SK-N-SH (cell line): ENCODE measurements at regions not wholly inside any gene's neighbourhood (a gene's known extent, or its start where the extent isn't known, plus 50 kb on each side); places are given as distances from the start of the nearest gene placed in this dataset.

Experiments
- CTCF ChIA-PET: fragments of 300-600, 350-600 bp; formaldehyde crosslinking; extraction: SDS; loops from one replicate; lab custom pipeline; 2021; lab: Yijun Ruan, JAX
- POLR2A ChIA-PET: fragments of 350-600 bp; sonication (Branson Sonifier 250); formaldehyde crosslinking; extraction: SDS; loops from one replicate; lab custom pipeline; 2020; ENCODE audit warnings: antibody characterized with exemption, inconsistent platforms; lab: Yijun Ruan, JAX
- DNase-seq: peaks from one replicate; pipeline ENCODE4 v3.0.0; 2012
- H2AFZ ChIP-seq: fragments of 200-600 bp; sonication (generic); 2 replicates; pipeline ENCODE4 v1.8.1; 2016; ENCODE audit warnings: antibody characterized with exemption, mild to moderate bottlenecking, low read depth
- H3F3A ChIP-seq: fragments of 200-600 bp; sonication (generic); replicated peaks from 2 replicates; pipeline ENCODE3; 2016; ENCODE audit warnings: antibody characterized with exemption, mild to moderate bottlenecking; ENCODE audit not compliant: insufficient read depth
- H3K27ac ChIP-seq, 2 experiments: fragments of 200-500 bp in 1 of 2; fragments of 200-600 bp in 1 of 2; sonication (Bioruptor generic) in 1 of 2; sonication (generic), shearing (Covaris generic) in 1 of 2; 2 replicates each; pipeline versions ENCODE4 v1.5.1 to v1.6.1; 2014 to 2016; ENCODE audit warnings: low read depth in 2 of 2, inconsistent platforms in 1 of 2, low read length in 1 of 2, mild to moderate bottlenecking in 1 of 2, mixed read lengths in 1 of 2
- H3K27me3 ChIP-seq: fragments of 200-600 bp; sonication (generic), shearing (Covaris generic); 2 replicates; pipeline ENCODE4 v1.6.1; 2016; ENCODE audit warnings: mixed run types; ENCODE audit not compliant: insufficient read depth
- H3K36me3 ChIP-seq, 2 experiments: fragments of 200-500 bp in 1 of 2; fragments of 200-600 bp in 1 of 2; sonication (Bioruptor generic) in 1 of 2; sonication (generic) in 1 of 2; replicated peaks in 1 of 2; 2 replicates each; pipeline versions ENCODE3 to v1.5.1; 2014 to 2016; ENCODE audit warnings: low read length in 1 of 2, mild to moderate bottlenecking in 1 of 2; ENCODE audit not compliant: insufficient read depth in 2 of 2, control insufficient read depth in 1 of 2
- H3K4me1 ChIP-seq, 2 experiments: fragments of 200-500 bp in 1 of 2; fragments of 200-600 bp in 1 of 2; sonication (Bioruptor generic) in 1 of 2; sonication (generic), shearing (Covaris generic) in 1 of 2; 2 replicates each; pipeline versions ENCODE4 v1.5.1 to v1.6.1; 2014 to 2016; ENCODE audit warnings: low read depth in 1 of 2, low read length in 1 of 2, mixed run types in 1 of 2; ENCODE audit not compliant: insufficient read depth in 2 of 2, control insufficient read depth in 1 of 2
- H3K4me2 ChIP-seq: fragments of 200-600 bp; sonication (generic), shearing (Covaris generic); 2 replicates; pipeline ENCODE4 v1.6.1; 2017; ENCODE audit warnings: mixed run types
- H3K4me3 ChIP-seq, 2 experiments: fragments of 200-500 bp in 1 of 2; fragments of 200-600 bp in 1 of 2; sonication (Bioruptor generic) in 1 of 2; sonication (generic), shearing (Covaris generic) in 1 of 2; 2 replicates each; pipeline versions ENCODE4 v1.5.1 to v1.8.1; 2014 to 2016; ENCODE audit warnings: low read depth in 2 of 2, inconsistent platforms in 1 of 2, low read length in 1 of 2, mild to moderate bottlenecking in 1 of 2, mixed read lengths in 1 of 2, moderate library complexity in 1 of 2
- H3K79me2 ChIP-seq: fragments of 200-600 bp; sonication (generic); 2 replicates; pipeline ENCODE4 v1.8.1; 2017; ENCODE audit warnings: mild to moderate bottlenecking; ENCODE audit not compliant: insufficient read depth
- H3K9ac ChIP-seq: fragments of 200-600 bp; sonication (generic); 2 replicates; pipeline ENCODE4 v1.6.1; 2017; ENCODE audit warnings: mixed run types
- H3K9me2 ChIP-seq: fragments of 200-600 bp; sonication (generic); 2 replicates; pipeline ENCODE4 v1.6.1; 2017; ENCODE audit warnings: mixed run types
- H3K9me3 ChIP-seq: fragments of 200-600 bp; sonication (generic); 2 replicates; pipeline ENCODE4 v1.6.1; 2017; ENCODE audit warnings: mixed run types, mild to moderate bottlenecking, moderate library complexity
- H4K20me1 ChIP-seq: fragments of 200-600 bp; sonication (generic); 2 replicates; pipeline ENCODE4 v1.6.1; 2017; ENCODE audit warnings: mild to moderate bottlenecking, mixed run types; ENCODE audit not compliant: insufficient read depth
- CTCF ChIP-seq: fragments of 200-600 bp; sonication (generic); IDR thresholded peaks from 2 replicates; pipeline ENCODE4 v1.6.1; 2017; ENCODE audit warnings: antibody characterized with exemption, mild to moderate bottlenecking, moderate library complexity
- ELF1 ChIP-seq: IDR thresholded peaks from 2 replicates; pipeline ENCODE4 v1.4.0; 2012
- EP300 ChIP-seq, 2 experiments: IDR thresholded peaks; 2 replicates each; pipeline versions ENCODE4 v1.4.0 to v1.6.1; 2012; ENCODE audit warnings: borderline replicate concordance in 1 of 2, low read depth in 1 of 2, low read length in 1 of 2
- FOSL2 ChIP-seq: IDR thresholded peaks from 2 replicates; pipeline ENCODE4 v1.4.0; 2012; ENCODE audit warnings: low read depth, mild to moderate bottlenecking, moderate library complexity, borderline replicate concordance
- FOXJ3 ChIP-seq: sonication (generic); formaldehyde crosslinking; IDR thresholded peaks from 2 replicates; pipeline ENCODE4 v1.5.1; 2020; ENCODE audit warnings: mild to moderate bottlenecking, missing genetic modification reagents
- FOXM1 ChIP-seq: IDR thresholded peaks from 2 replicates; pipeline ENCODE4 v1.4.0; 2012; ENCODE audit warnings: low read depth, mild to moderate bottlenecking
- GABPA ChIP-seq: IDR thresholded peaks from 2 replicates; pipeline ENCODE4 v1.4.0; 2012; ENCODE audit warnings: low read depth, mild to moderate bottlenecking
- GATA2 ChIP-seq: sonication (generic); formaldehyde crosslinking; IDR thresholded peaks from 2 replicates; pipeline ENCODE4 v1.5.0; 2020; ENCODE audit warnings: mild to moderate bottlenecking, missing genetic modification reagents
- IRF3 ChIP-seq: fragments of 150-350 bp; IDR thresholded peaks from 2 replicates; pipeline ENCODE4 v1.6.1; 2016; ENCODE audit warnings: mild to moderate bottlenecking, low read depth, low read length
- MAX ChIP-seq: IDR thresholded peaks from 2 replicates; pipeline ENCODE4 v1.4.0; 2012; ENCODE audit warnings: low read depth
- MEF2A ChIP-seq: IDR thresholded peaks from 2 replicates; pipeline ENCODE4 v1.4.0; 2012; ENCODE audit warnings: low read depth, borderline replicate concordance
- MXI1 ChIP-seq: IDR thresholded peaks from 2 replicates; pipeline ENCODE4 v1.6.1; 2012; ENCODE audit warnings: mild to moderate bottlenecking, low read depth, low read length, improper control_type of control experiment
- NFIC ChIP-seq: IDR thresholded peaks from 2 replicates; pipeline ENCODE4 v1.4.0; 2012; ENCODE audit warnings: borderline replicate concordance
- PBX3 ChIP-seq: IDR thresholded peaks from 2 replicates; pipeline ENCODE4; 2012
- RFX5 ChIP-seq: IDR thresholded peaks from 2 replicates; pipeline ENCODE4 v1.6.1; 2012; ENCODE audit warnings: mild to moderate bottlenecking, improper control_type of control experiment, low read length
- RXRA ChIP-seq: IDR thresholded peaks from 2 replicates; pipeline ENCODE4 v1.4.0; 2012; ENCODE audit warnings: low read depth, mild to moderate bottlenecking, borderline replicate concordance
- SIN3A ChIP-seq: IDR thresholded peaks from 2 replicates; pipeline ENCODE4 v1.6.1; 2012; ENCODE audit warnings: low read depth, mild to moderate bottlenecking, low read length, moderate library complexity, borderline replicate concordance
- SMC3 ChIP-seq: IDR thresholded peaks from 2 replicates; pipeline ENCODE4 v1.6.1; 2012; ENCODE audit warnings: low read depth, low read length, improper control_type of control experiment
- TAF1 ChIP-seq: IDR thresholded peaks from 2 replicates; pipeline ENCODE4 v1.6.1; 2012; ENCODE audit warnings: low read depth, mild to moderate bottlenecking, low read length, moderate library complexity, borderline replicate concordance
- TEAD4 ChIP-seq: IDR thresholded peaks from 2 replicates; pipeline ENCODE4 v1.4.0; 2012; ENCODE audit warnings: mild to moderate bottlenecking, borderline replicate concordance; ENCODE audit not compliant: insufficient read depth
- USF1 ChIP-seq: IDR thresholded peaks from 2 replicates; pipeline ENCODE4 v1.4.0; 2012; ENCODE audit warnings: low read depth, borderline replicate concordance
- WGBS: methylation state at CpG from one replicate; pipeline ENCODE4 v1.1.6; 2017; ENCODE audit warnings: low lambda C conversion rate; 5-methylcytosine and 5-hydroxymethylcytosine counted together

GRCh38 chr13:104993708-104994107, 1541.8 kb downstream of the EFNB2 start (continued):
- no peak for TF ChIP-seq CTCF
- TF ChIP-seq EP300 (IDR thresholded peaks at IDR 0.05; ENCODE audit: borderline replicate concordance in 1 of 2, low read depth in 1 of 2, low read length in 1 of 2) = no peak
- TF ChIP-seq GATA2 (CRISPR knock-in tag) = no peak

- Histone ChIP-seq H4K20me1 (no peaks in the 10 kb centered on the region), H3K4me3 (no peak overlapping the region), H3K79me2 (no peaks in the 10 kb centered on the region), H3K9me2 (no peaks in the 10 kb centered on the region), H3F3A (no peaks in the 10 kb centered on the region), H3K27ac (no peak overlapping the region), H3K4me1 (peaks cover 0 to 2% of the 10 kb centered on the region in 2 experiments; a peak in 2 of 4 replicates), H3K9ac (no peak overlapping the region), H3K9me3 (no peaks in the 10 kb centered on the region), H3K4me2 (no peak overlapping the region), H3K36me3 (no peaks in the 10 kb centered on the region), H3K27me3 (no peaks in the 10 kb centered on the region)
- WGBS = 64% methylated on average over 5 of the region's 5 CpGs
- ChIA-PET POLR2A (no interaction called here), CTCF (interaction anchor here (0.6 kb wide), 1 partner anchor 95 kb away, joined by 3 read pairs; no protein-coding TSS in a partner anchor)
- no peak for DNase-seq
- TF ChIP-seq GATA2 (CRISPR knock-in tag) (no peak), ELF1 (no peak), MXI1 (no peak), FOXJ3 (no peak)
- TF ChIP-seq, all 33 proteins: peak for 0
- H2AFZ ChIP-seq = no peak overlapping the region
These were observed 1547.8 kb downstream of the EFNB2 start for GRCh38 chr13:104987621-104988020.

- Histone ChIP-seq H3K27ac (peak overlapping the region in 1 of 2 experiments; percentile 74; a peak in 2 of 4 replicates), H3K4me3 (no peak overlapping the region), H3K79me2 (no peaks in the 10 kb centered on the region), H2AFZ (no peak overlapping the region), H4K20me1 (no peaks in the 10 kb centered on the region), H3K9ac (no peak overlapping the region), H3F3A (no peaks in the 10 kb centered on the region), H3K36me3 (no peaks in the 10 kb centered on the region), H3K9me2 (no peaks in the 10 kb centered on the region), H3K27me3 (no peaks in the 10 kb centered on the region), H3K4me2 (no peak overlapping the region), H3K4me1 (peaks cover 0 to 2% of the 10 kb centered on the region in 2 experiments; a peak in 2 of 4 replicates), H3K9me3 (no peaks in the 10 kb centered on the region)
- POLR2A ChIA-PET = no interaction called here
- peak; percentile 8 for DNase-seq
- WGBS = 22% methylated on average over 2 of the region's 2 CpGs
- CTCF ChIA-PET = no interaction called here
- TF ChIP-seq FOSL2 (no peak), TAF1 (no peak), PBX3 (no peak), RXRA (no peak), TEAD4 (no peak), GATA2 (CRISPR knock-in tag) (no peak), SMC3 (no peak), NFIC (no peak), SIN3A (no peak), MAX (no peak), GABPA (no peak), FOXM1 (no peak), MEF2A (no peak), USF1 (no peak), IRF3 (no peak), RFX5 (no peak)
These were observed 1551.1 kb downstream of the EFNB2 start for GRCh38 chr13:104984296-104984818.
